ENCODE measurements at regions not wholly inside any gene's neighbourhood (a gene's known extent, or its start where the extent isn't known, plus 50 kb on each side); places are given as distances from the start of the nearest gene placed in this dataset.
"Not testable (repeated sequence)": the region's sequence is repeated elsewhere in the genome, so short reads cannot be mapped to it uniquely, and the experiment has no call there.

DNA sequence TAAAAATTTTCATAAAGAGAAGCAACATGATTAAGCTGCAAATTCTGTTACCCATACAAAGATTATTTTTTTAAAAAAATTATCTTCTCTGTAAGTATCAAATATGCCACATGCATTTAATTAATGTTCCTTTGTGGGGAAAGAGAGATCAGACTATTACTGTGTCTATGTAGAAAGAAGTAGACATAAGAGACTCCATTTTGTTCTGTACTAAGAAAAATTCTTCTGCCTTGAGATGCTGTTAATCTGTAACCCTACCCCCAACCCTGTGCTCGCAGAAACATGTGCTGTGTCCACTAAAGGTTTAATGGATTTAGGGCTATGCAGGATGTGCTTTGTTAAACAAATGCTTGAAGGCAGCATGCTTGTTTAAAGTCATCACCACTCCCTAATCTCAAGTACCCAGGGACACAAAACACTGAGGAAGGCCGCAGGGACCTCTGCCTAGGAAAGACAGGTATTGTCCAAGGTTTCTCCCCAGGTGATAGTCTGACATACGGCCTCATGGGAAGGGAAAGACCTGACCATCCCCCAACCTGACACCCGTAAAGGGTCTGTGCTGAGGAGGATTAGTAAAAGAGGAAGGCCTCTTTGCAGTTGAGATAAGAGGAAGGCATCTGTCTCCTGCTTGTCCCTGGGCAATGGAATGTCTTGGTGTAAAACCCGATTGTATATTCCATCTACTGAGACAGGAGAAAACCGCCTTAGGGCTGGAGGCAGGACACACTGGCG lies 1260.9 kb upstream of the RAG2 start:
- not testable (repeated sequence) for DNase-seq

DNA sequence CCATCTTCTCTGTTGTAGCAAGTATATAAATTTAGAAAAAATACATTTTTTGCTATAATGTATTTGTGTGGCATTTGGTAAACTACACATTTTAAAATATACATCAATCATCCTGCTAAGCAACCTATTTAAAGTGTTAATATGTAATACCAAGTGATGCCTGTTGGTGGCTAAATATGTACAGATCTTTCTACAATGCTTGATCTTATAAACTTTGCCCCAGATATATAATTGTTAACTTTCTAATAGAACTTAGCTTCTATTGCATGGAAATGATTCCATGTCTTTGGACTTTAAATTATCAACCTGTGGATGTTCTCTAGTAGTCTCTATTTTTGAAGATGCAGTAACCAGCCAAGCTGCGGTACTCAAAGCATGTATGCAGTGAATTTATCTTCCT lies 1260.4 kb upstream of the RAG2 start:
- no peak for DNase-seq

DNA sequence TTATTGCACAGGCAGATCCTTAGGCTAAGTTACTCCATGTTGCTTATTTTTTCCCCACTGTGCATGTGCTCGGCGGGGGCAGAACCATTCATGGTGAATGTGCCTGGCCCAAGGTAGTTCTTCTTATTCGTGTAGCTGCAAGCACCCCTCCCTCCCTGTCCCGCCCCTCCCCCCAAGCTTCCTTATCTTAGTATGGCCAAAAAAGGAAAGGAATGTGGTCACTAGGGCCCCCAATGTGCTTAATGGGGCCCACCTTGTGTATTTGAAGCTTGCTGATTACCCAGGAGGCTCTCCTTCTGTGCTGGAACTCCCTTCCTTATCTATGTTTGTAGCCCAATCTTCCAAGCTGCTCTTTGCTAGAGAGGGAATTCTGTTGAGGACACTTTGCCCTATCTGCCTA lies 1259.7 kb upstream of the RAG2 start:
- DNase-seq: no peak

DNA sequence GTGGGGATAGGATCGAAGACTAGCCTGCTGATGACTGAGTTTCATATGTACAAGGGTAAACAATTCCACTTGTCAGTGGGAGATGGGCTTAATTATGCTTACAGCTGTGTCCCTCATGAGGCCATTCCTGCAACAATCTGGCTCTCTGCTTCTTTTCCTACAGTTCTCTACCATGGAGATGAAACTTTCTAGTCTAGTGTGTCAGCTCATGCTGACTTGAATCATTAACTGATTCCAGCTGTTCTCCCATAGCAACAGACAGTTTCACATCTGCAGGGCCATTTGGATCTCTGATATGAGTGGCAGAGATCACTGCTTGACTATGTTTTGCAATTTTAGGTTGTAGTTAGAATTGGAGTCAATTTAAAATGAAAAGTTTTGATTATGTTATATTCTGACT lies 1251.7 kb upstream of the RAG2 start:
- peak; percentile 10 for DNase-seq

DNA sequence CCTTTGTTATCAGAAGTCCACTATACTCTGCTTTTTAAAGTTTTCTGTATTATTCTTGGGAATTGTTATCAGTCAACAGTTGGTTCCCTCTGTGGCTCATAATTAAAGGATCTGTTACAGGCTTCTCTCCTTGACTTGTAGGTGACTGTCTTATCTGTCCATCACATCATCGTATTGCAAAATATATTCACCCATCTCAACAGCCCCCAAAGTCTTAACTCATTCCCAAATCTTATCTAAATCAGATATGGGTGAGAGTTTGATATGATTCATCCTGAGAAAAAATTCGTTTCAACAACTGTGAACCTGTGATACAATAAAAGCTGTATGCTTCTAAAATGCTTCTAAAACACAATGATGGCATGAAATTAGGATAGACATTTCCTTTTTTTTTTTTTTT lies 1245.6 kb upstream of the RAG2 start:
- DNase-seq: no peak

DNA sequence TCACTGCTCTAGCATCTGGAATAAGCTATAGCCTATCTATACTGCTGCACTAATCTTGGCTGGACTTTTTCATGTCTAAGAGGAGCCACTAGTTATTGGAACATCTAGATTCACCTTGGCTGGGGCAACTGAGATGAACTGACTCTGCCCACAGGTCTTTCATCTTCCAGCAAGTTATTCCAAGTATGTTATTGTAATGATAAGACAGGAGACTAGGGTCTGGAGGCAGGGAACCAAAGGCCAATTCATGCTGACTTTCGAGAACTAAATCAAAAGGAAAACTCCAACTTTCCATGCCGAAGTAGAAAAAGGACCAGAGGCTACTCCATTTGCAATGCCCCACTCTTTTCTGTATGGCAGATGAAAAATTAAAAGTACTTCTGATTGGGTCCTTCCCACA lies 1243.0 kb upstream of the RAG2 start:
- peak; percentile 13 for DNase-seq

DNA sequence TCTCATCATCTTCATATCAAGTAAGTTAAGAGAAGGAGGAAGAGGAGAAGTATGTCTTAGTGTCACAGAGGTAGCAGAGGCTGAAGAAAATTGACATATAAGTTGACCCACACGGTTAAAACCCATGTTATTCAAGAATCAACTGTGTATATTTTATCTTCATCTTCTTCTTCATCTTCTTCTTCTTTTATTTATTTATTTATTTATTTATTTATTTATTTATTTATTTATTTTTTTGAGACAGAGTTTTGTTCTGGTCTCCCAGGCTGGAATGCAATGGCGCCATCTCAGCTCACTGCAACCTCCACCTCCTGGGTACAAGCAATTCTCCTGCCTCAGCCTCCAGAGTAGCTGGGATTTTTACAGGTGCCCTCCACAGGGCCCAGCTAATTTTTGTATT lies 1242.3 kb upstream of the RAG2 start:
- not testable (repeated sequence) for DNase-seq

DNA sequence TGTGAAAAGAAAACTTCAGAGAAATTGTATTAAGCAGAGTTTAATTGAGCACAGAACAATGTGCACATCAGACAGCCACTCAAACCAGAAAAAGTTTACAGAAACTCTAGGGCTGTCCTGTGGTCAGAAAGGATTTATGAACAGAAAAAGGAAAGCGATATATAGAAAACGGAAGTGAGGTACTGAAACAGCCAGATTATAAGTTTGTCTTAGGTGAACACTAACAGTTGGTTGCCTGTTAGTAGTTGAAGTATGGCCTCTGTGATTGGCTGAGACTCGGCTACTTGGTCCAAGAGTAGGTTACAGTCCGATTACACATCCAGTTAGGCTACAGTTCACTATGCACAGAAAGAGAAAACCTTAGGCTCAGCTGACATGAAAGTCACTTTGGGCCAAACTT lies 1232.5 kb upstream of the RAG2 start:
- no peak for DNase-seq

DNA sequence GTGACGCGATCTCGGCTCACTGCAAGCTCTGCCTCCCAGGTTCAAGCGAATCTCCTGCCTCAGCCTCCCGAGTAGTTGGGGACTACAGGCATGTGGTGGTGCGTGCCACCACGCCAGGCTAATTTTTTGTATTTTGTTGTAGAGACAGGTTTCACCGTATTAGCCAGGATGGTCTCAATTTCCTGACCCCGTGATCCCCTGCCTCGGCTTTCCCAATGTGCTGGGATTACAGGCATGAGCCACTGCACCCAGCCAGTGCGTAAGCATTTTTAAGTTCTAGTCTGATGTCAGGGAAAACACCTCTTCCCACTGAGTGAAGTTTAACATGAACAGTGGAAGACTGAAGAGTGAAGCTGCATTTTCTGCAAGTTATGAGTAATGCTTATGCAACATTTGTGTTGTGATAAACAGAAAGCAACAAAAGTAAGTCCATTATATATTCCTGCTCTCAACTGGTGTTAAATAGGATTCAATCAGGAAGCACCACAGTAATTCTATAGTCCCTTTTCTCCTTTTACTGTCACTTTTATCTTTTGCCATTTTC lies 1219.8 kb upstream of the RAG2 start:
- DNase-seq: no peak

DNA sequence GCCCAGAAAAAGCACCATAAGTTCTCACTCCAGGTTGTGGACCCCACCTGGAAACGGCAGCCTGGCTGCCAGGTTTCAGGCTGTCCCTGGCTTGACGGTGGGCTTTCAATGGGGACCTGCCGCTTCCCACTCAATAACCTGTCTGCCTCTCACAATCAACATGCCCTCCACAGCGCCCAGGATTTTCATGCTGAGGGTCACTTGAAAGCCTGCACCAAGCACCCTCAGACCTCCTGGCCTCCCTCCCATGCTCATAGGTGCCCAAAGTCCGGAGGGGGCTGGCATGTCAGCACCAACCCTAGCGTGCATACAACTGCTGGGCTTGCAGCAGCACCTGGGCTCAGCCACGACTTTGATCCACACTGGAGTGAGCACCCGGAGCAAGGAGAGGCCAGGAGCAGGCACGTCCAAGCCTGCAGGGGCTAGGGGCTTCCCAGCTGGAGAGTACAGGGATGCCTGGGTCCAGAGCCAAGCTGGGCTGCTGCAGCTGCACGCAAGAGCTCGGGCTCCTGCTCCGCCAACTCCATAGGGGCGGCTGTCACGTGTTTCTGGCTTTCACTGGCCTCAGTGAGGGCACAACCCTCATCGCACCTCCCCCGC lies 1214.3 kb upstream of the RAG2 start:
- no peak for DNase-seq

DNA sequence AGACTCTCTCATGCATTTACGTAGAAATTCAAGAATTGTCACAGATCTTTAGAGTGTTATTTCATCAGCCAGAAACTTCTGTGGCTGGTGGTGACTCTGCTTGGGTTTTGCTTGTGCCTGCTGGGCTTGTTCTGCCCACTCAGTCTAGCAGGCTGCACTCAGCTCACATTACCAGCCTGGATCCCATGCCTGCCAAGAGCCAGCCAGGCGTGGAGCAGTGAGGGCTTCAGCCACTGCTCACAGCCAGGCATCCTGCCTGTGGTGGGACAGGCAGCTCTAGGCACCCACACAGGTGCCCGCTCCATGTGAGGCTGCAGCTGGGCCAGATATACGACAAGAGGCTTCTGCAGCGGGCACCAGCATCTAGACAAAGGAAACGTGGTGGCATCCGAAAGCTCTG lies 1213.3 kb upstream of the RAG2 start:
- no peak for DNase-seq

DNA sequence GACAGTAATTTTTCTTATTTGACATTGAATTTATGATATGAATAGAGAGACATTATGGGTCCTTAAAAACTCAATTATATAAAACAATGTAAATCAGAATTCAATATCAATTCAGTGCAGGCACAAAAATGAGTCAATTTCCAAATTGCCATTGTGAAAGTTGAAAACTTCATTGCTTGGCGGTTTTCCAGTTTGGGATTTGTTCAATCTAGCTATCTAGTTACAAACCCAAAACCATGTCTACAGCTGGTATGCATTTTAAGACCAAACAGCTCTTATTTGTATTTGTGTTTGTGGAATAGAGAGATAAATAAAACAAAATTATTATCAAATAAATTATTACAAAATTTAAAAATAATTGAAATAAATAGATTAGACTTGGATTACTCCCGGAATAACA lies 1206.6 kb upstream of the RAG2 start:
- no peak for DNase-seq

DNA sequence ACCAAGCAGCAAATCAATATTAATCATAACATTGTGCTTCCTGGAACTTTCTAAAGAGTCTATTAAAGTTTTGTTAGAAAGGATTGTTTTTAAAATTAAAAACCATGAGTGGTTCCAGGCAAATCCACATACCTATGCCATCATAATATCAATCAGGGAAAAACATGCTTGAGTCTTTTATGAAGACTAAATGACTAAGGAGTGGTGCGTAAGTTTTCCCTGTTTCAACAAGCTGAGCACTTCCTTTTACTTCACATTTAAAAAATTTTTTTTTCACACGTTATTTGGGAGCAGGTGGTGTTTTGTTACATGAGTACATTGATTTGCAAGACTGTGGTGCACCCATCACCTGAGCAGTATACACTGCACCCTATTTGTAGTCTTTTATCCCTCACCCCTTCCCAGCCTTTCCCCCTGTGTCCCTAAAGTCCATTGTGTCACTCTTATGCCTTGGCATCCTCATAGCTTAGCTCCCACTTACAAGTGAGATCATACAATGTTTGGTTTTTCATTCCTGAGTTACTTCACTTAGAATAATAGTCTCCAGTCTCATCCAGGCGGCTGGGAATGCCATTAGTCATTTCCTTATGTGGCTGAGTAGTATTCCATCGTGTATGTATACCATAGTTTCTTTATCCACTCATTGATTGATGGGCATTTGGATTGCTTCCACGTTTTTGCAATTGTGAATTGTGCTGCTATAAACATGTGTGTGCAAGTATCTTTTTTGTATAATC lies 1190.3 kb upstream of the RAG2 start:
- peak; percentile 99 for DNase-seq

DNA sequence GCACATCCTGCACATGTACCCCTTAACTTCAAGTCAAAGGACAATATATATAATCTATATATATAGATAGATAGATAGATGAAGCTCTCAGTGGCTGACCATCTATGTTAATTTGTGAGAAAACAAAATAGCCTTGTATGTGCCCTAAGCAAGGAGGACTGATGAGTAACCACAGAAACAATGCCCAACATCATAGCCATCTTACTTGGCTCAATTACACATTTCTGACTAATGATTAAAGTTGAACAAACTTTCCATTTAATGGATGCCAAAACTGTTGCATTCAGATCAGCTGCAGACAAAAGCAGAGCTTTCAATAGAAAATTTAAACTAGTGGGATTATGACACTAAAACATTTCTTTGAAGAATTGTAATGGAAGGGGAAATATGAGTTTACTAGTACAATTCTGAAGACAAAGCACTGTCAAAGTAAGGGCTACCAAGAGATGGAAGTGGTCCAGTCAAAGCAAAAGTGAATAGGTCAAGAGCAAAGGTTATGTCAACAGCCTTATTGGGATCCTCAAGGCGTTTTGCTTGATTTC lies 1188.2 kb upstream of the RAG2 start:
- peak; percentile 85 for DNase-seq

DNA sequence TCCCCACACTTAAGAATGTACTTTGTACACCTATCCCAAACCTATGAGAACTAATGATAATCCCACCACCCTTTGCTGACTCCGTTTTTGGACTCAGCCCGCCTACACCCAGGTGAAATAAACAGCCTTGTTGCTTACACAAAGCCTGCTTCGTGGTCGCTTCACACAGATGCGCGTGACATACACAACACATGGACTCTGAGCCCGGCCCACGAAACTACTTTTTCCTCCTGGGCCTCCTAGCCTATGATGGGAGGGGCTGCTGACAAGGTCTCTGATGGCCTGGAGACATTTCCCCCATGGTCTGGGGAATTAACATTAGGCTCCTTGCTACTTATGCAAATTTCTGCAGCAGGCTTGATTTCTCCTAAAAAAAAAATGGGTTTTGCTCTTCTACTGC lies 1176.4 kb upstream of the RAG2 start:
- DNase-seq: no peak

DNA sequence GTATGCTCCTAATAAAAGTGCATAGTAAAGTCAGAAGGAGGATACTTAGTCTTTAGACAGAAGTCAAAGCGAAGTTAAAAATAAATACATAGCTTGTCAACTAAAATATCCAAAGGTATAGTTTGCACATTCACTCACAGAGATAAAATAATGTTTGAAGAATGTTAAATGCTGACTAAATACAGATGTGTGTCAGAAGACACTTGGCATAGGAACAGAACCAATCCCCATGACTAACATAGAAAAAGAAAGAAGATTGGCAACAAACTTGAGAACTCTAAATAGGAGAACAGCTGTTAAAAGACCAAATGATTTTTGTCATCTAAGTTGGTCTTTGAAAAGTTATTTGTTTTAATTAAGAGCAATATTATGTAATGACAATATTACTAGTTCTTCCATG lies 1172.1 kb upstream of the RAG2 start:
- peak; percentile 60 for DNase-seq

DNA sequence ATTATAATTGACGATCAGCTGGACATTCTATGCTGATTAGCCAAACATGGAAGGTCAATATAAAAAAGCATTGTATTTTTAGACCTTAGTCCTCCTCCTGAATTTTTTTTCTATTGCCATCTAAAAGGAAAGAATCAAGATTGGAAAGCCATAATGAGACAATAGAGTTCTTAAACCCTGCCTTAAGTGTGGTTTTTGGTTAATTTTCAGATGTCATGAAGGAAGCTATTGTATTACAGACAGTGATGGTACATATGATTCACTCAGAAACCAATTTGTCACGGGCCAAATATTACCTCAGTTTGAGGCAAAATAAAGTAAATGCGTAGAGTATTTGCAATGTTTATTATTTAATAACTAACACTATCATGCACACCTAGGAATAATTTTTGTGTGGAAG lies 1164.0 kb upstream of the RAG2 start:
- no peak for DNase-seq

DNA sequence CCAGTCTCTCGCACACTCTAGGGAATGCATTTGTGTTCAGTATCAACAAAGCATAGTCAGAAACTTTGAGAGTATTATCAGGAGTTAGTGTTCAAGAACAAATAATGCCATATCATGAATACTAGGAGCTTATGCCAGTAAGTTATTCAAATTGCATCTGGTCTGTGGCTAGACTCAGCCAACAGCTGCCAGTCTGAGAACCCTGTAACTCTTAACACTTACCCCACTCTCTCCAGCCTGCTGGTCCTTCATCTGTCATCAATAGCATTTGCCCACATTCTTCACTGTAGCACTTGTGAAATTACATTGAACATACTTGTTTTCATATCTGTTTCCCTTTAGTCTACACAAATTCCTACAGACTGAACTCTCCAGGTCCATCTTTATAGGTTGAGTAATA lies 1157.5 kb upstream of the RAG2 start:
- peak; percentile 22 for DNase-seq

DNA sequence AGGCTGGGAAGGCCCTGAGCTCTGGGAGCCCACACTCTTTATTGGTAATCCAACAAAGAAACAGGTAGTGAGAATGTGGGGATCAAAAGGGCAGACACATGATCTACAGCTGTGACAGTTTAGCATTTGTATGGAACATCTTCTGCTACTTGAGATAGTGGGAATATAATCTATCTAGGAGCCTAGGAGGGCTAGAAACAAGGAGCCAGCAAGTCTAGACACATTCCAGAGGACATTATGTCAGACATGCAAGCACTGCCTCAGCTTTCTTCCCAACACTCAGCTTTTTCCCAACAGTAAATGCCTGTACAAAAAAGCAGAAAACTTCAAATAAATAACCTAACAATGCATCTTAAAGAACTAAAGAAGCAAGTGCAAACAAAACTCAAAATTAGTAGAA lies 1150.6 kb upstream of the RAG2 start:
- peak; percentile 71 for DNase-seq

DNA sequence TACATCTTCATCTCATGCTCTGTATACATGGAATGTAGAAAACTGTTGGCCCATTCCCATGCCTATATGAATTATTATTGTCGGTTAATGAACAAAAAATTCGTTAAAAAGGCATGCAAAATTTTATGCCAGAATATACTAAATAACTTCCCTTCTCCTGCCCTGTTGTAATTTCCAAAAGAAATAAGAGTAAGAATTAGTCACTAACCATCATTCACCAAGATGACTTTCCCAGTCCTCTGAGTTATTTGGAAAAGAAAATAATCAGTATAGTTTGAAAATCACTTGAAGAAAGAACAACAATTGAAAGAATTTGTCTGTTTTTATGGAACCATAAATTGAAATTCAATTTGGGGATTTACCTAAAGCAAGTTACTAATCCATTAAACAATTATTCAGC lies 1149.1 kb upstream of the RAG2 start:
- DNase-seq: peak; percentile 82

DNA sequence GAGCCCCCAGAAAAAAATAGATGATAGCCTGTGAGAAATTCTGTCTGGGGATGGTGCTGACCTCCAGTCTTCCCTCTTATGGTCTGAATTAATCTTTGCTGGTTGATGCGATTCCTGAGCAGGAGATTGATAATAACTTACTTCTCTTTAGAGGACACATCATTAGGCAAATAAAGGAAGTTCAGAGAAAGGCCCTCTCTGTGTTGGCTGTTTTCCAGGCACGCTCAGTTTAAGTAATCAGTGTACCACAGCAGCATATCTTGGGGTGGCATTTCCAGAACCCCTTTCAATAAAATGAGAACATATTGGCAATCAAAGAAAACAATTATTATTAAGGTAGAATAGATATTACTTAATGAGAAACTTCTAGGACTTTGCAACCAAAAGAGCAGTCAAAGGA lies 1129.3 kb upstream of the RAG2 start:
- no peak for DNase-seq

DNA sequence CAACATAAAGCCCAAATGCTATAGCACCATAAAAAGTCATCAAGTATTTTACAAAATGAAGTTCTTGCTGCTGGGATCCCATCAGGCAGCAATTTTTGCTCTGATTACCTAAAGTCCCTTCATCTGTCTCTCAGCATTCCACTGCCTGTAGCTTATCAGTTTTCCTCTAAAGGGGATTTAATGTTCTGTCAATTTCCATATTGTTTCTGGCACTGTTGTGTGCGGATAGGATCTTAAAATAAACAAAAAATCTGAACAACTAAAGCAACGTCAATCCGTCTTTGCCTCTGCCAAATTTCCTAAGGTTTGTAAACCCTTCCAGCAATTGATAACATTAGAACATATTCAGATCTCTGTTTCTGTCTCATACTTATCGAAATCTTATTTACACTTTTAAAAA lies 1126.3 kb upstream of the RAG2 start:
- DNase-seq: no peak

DNA sequence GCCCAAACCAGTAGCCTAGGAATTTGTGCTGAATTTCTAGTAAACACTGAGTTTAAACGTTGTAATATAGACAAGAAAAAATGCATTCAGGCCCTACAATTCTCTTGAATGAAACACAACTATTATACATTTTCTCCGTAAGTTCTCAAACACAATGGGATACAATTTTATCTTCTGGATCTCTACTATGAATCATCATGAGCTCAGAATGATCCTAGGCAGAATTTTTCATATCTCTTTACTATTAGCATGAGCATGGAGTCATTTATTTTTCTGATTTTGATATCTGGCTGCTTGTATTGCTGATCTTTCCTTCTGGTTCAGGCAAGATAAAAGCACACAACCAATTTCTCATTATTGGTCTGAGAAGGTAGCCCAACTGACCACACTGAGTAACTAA lies 1123.4 kb upstream of the RAG2 start:
- peak; percentile 21 for DNase-seq

All from fibroblast of skin of back (primary cell).